GM19468 (cell line): ENCODE measurements at regions not wholly inside any gene's neighbourhood (a gene's known extent, or its start where the extent isn't known, plus 50 kb on each side); places are given as distances from the start of the nearest gene placed in this dataset.
"Not testable (repeated sequence)": the region's sequence is repeated elsewhere in the genome, so short reads cannot be mapped to it uniquely, and the experiment has no call there.

Experiments
- ATAC-seq: cut with Tn5 transposase; IDR thresholded peaks from one replicate; pipeline ENCODE4 v1.9.1; 2021; ENCODE audit warnings: mild to moderate bottlenecking, moderate library complexity, moderate number of reproducible peaks; ENCODE audit not compliant: unreplicated experiment; ENCODE audit errors: extremely low read depth

DNA sequence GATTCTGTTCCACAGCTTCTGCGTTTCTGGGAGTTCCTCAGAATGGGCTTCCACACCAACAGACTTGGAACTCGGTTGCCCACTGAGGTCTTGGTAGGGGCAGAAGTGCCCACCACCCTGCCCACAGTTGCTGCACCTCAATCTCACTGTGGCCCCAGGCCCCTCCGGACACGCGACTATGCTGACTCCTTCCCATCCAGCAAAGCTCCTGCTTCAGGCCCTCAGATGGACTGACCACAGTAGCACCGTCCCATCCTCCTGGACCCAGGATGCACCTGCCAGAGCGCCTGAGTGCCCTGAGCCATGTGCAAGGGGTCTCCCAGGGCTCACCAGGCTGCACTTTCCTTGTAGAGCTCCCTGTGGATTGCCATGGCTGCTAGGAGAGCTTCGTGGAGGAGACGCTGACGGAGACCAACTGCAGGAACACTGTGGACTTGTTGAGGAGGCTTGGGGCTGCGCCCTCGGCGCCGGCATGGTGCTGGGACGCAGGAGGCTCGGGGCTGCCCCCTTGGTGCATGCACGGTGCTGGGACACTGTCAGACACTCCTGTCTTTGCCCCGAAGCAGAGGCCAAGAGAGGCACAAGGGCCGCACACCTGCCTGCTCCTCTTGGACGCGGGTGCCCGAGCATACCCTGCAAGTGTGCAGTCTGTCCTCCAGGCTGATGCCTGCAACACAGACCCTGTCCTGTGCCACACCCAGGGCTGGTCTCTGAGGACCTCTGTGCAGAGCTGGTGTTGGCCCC lies 201.3 kb downstream of the LIPI start:
- not testable (repeated sequence) for ATAC-seq

DNA sequence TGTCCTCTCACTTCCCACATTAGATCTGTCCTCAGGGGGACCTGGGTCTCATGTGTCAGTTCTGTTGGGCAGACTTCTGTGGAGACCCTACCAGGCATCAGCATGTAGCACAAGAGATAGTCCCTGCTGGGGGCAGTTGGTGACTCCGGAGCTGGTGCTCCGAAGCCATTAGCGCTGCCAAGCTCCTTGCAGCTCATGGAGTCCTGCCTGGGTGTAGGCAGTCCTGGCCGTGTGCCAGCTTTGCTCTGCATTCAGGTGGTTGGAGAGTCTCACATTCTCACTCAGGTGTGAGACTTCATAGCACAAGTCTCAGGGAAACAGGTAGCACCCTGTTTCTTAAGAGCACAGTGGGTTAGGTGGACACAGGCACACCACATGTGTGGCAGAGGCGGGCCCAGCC lies 202.3 kb downstream of the LIPI start:
- not testable (repeated sequence) for ATAC-seq

DNA sequence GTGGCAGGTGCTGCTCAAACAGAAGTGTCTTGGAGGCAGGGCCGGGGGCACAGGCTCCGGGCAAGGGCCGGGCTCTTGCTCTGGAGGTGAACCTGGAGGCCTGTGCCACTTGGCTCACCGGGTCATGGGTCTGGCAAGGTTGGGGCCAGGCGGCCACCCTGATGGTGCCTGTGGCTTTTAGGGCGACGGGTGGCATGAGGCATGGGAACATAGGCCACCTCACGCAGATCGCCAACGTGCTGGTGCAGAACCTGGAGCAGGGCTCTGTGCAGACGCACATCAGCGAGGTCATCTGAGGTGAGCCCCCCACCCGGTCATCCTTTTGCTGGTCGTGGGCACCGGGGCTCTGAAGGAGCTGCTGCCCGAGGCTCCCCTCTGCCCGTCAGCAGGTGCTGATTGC lies 202.7 kb downstream of the LIPI start:
- ATAC-seq, result not testable (repeated sequence)

- ATAC-seq, result not testable (repeated sequence)
Observed at GRCh38 chr21:14006144-14006543, 204.6 kb downstream of the LIPI start.

DNA sequence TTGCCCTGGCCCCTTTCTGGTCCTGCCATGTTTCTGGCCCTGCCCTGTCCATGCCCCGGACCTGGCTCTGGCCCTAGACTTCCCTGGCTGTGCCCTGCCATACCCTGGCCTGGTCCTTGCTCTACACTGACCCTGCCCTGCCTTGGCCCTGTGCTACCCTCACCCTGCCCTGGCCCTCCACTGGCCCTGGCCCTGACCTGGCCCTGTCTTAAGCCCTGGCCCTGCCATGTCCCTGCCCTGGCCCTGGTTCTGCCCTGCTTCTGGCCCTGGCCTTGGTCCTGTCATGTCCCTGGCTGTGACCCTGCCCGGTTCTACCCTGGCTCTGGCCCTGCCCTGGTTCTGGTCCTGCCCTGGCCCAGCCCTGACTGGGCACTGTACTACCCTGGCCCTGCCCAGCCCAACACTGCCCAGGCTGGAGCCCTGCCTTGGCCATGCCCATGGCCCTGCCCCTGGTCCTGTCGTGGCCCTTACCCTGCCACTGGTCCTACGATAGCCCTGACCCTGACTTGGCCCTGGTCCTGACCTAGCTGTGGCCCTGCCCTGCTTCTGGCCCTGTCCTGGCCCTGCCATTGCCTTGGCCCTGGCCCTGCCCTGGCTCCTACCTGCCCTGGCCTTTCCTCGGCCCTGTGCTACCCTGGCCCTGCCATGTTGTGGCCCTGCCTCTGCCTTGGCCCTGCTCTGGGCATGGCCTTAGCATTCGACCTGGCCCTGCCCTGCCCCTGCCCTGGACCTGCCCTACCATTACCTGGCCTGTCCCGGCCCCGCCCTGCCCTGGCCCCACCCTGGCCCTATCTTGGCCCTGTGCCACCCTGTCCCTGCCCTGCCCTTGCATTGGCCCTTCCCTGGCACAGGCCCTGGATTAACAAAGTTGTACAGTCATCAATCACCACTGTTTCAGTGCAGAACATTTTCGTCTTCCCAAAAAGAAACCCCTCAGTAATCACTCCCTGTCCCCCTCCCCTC lies 223.5 kb downstream of the LIPI start:
- not testable (repeated sequence) for ATAC-seq

DNA sequence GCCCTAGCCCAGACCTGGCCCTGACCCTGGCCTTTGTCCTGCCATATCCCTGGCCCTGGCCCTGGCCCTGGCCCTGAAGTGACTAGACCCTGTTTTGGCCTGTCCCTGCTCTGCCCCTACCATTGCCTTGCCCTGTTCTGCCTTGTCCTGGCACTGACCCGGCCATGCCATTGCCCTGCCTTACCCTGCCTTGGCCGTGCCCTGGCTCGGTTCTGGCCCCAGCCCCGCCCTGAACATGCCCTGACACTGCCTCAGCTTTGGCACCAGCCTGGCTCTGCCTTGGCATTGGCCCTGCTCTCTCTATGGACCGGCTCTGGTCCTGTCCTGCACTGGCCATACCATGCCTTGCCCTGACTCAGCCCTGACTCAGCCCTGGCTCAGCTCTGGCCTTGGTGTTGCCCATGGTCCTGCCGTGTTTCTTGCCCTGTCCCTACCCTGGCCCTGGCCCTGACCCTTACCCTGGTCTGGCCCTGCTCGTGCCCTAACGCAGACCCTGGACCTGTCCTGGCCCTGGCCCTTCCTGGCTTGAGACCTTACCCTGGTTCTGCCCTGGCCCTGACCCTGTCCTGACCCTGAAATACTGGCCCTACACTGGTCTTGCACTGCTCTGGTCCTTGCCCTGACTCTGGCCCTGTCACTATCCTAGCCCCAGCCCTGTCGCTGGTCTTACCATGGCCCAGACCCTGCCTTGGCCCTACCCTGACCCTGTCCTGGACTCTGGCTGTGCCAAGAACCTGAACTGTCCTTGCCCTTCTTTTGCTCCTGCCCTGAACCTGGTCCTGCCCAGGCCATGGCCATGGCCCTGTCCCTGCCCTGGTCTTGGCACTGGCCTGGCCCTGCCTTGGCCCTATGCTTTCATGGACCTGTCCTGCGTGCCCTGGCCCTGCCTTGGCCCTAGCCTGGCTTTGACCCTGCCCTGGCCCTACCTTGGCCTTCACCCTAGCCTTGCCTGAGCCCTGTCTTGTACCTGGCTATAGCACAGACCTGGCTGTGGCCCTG lies 224.6 kb downstream of the LIPI start:
- not testable (repeated sequence) for ATAC-seq

GRCh38 chr21:13985137-13985864 lies 225.5 kb downstream of the LIPI start:
- not testable (repeated sequence) for ATAC-seq

DNA sequence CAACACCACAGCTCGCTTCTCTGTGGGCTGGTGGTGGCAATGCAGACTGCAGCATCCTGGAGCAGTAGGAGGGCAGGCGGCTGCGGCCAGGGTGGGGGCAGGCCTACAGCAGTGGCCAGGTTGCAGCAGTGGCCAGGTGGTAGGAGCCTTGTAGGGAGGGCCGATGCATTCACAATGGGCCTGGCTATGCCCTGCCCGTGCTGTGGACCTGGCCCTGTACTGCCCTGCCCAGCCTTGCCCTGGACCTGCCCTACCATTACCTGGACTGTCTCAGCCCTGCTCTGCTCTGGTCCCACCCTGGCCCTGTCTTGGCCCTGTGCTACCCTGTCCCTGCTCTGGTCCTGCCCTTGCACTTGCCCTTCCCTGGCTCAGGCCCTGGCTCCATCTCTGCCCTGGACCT lies 226.0 kb downstream of the LIPI start:
- not testable (repeated sequence) for ATAC-seq

DNA sequence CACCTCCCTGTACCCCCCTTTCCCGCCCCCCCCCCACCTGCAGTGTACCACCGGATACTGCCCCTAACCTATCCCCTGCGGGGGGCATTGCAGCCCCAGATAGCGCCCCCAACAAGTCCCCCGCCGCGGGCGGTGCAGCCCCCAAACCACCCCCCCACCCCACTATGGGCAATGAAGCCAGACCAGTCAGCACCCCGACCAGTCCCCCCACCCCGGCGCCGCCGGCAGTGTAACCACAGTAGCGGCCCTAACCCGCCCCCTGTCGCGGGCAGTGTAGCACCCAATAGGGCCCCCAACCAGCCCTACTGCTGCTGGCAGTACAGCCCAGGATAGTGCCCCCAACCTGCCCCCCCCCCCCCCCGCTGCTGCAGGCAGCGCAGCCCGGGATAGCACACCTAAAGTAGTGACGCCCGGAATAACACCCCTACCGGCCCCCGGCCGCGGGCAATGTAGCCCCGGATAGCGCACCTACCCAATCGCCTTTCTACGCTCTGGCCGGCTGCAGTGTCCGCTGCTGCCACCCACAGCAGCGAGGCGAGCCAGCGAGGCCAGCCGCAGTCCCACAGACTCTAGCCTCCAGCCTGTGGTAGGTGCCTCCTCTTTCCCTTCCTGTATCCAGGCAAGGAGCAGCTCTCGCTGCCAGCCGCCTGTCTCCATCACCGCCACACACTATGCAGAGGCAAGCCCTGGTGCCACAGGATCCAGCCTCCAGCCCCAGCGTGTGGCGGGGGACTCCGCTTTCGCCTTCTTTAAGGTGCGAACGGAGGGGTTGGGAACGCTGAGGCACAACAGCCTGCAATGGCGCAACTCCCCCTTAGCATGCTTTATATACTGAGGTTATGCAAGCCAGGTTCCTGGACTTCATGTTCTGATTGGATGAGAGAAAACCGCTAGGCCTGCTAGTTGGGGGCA lies 229.3 kb downstream of the LIPI start:
- ATAC-seq, result not testable (repeated sequence)

GRCh38 chr21:13980115-13980662 lies 230.6 kb downstream of the LIPI start:
- peak; percentile 88 for ATAC-seq

GRCh38 chr21:13979608-13980007 lies 231.1 kb downstream of the LIPI start:
- not testable (repeated sequence) for ATAC-seq

- not testable (repeated sequence) for ATAC-seq
Observed at GRCh38 chr21:13974582-13974981, 236.2 kb downstream of the LIPI start.

DNA sequence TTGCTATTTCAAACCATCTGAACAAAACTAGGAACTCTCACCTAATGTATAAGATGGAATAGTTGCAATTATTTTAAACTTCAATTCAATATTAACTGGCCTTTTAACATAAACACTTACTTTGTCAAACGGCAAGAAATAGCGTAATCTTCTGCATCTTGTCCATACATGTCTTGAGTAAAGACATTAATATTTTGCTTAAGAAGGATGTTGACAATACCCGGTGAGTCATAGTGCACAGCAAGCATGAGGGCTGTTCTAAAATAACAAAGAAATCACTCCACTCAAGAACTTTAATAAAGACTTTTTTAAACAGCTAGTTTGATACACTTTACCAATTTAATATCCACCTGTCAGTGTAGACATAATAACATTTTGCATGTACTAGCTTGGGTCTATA lies 240.9 kb downstream of the LIPI start:
- ATAC-seq, result not testable (repeated sequence)

DNA sequence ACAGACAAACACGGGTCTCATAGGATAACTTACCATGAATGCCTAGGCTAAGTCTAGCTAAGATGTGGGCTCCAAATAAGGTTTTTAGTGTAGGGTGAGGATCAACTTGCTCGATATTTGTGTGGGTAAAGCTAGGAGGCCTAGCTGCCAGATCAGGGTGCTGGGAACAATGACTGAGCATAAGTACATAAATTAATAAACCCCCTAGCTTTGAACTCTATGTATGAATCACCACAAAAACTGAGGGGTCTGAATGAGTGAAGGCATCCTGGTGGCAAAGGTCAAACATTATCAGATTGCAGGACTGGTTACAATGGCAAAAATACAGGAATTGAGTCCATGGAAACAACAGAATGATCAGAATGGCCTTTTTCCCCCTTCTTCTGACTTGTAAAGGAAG lies 241.8 kb downstream of the LIPI start:
- ATAC-seq, result not testable (repeated sequence)

GRCh38 chr21:13963259-13963658 lies 247.5 kb downstream of the LIPI start:
- ATAC-seq, result not testable (repeated sequence)

DNA sequence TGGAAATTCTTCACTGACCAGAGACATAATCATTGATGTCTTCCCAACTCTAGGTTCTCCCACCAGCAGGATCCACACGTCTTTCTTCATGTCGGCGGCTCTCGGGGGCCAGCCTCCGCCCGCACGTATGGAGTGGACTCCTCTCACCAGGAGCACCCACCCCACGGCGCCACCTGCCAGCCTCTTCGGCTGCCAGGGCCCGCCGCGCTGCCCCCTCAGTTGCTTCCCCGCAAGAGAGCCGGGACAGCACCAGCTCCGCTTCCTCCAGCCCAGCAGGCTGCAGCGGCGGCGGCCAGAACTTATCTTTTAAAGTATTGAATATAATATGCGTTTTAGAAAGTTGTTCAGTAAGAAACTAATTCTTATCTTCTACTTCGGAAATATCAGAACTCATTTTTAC lies 273.5 kb downstream of the LIPI start:
- no peak for ATAC-seq

GRCh38 chr21:13936033-13936937 lies 274.5 kb downstream of the LIPI start:
- not testable (repeated sequence) for ATAC-seq
